HG02623 (cell line): ENCODE measurements at regions not wholly inside any gene's neighbourhood (a gene's known extent, or its start where the extent isn't known, plus 50 kb on each side); places are given as distances from the start of the nearest gene placed in this dataset.

ENCODE experiments used
- ATAC-seq: cut with Tn5 transposase; IDR thresholded peaks from one replicate; pipeline ENCODE4 v1.9.1; 2021; ENCODE audit warnings: moderate library complexity; ENCODE audit not compliant: unreplicated experiment

- ATAC-seq = no peak
These were observed 445.3 kb upstream of the MGMT start for GRCh38 chr10:129021594-129022304.

- no peak for ATAC-seq
These were observed 444.0 kb upstream of the MGMT start for GRCh38 chr10:129023082-129023481.

GRCh38 chr10:129024046-129024445 is 443.0 kb upstream of the MGMT start:
- ATAC-seq = no peak

- no peak for ATAC-seq
These were observed 441.3 kb upstream of the MGMT start for GRCh38 chr10:129025787-129026186.

- ATAC-seq = no peak
These were observed 439.1 kb upstream of the MGMT start for GRCh38 chr10:129027906-129028305.

- ATAC-seq = no peak
These were observed 438.6 kb upstream of the MGMT start for GRCh38 chr10:129028451-129028850.

- ATAC-seq = no peak
These were observed 438.0 kb upstream of the MGMT start for GRCh38 chr10:129029051-129029450.

- no peak for ATAC-seq
These were observed 437.0 kb upstream of the MGMT start for GRCh38 chr10:129029851-129030602.

GRCh38 chr10:129030603-129030895 is 436.5 kb upstream of the MGMT start:
- ATAC-seq = no peak

GRCh38 chr10:129030996-129031843 is 435.8 kb upstream of the MGMT start:
- no peak for ATAC-seq

GRCh38 chr10:129031844-129032150 is 435.2 kb upstream of the MGMT start:
- no peak for ATAC-seq

GRCh38 chr10:129032372-129033313 is 434.4 kb upstream of the MGMT start:
- no peak for ATAC-seq

GRCh38 chr10:129033340-129033739 is 433.7 kb upstream of the MGMT start:
- no peak for ATAC-seq

- no peak for ATAC-seq
These were observed 433.2 kb upstream of the MGMT start for GRCh38 chr10:129033790-129034272.

GRCh38 chr10:129035052-129035827 is 431.8 kb upstream of the MGMT start:
- ATAC-seq = no peak

- ATAC-seq = no peak
These were observed 428.5 kb upstream of the MGMT start for GRCh38 chr10:129038522-129038921.

GRCh38 chr10:129039406-129040370 is 427.4 kb upstream of the MGMT start:
- no peak for ATAC-seq

GRCh38 chr10:129040377-129040776 is 426.7 kb upstream of the MGMT start:
- no peak for ATAC-seq

- no peak for ATAC-seq
These were observed 425.1 kb upstream of the MGMT start for GRCh38 chr10:129041916-129042315.
